ENCODE measurements at regions not wholly inside any gene's neighbourhood (a gene's known extent, or its start where the extent isn't known, plus 50 kb on each side); places are given as distances from the start of the nearest gene placed in this dataset.

DNA sequence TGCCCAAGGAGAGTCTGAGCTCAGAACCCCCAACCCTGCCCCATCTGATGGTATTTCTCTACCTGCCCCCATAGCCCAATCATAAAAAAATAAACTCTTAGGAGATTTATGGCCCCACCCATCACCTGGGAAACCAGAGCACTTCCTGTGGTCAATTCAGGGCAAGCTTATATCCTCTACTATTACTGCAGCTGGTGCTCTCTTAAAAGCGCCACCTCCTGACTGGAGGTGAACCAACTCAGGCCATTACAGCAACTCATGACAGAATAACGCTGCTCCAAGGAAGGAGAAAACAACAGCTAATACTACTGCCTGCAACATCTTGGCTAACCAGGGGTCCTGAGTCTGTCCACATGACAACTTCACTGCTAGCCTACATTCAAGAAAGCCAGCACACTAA is 195.7 kb downstream of the MTCL1 start:
- no peak overlapping the region for H3K27ac ChIP-seq (ENCODE audit: low read length)
- DNase-seq (ENCODE audit: low read depth, low spot score) (no peak), ATAC-seq (no peak)
- in situ Hi-C loops (cut with HindIII; ENCODE audit: low pct_unique_long_range_greater_than_20kb, low sequenced_read_pairs) (no loop called here), intact Hi-C loops (cut with micrococcal nuclease; ENCODE audit: unreplicated experiment) (no loop called here)
- no peak overlapping the region for H3K4me3 ChIP-seq (ENCODE audit: low read depth in 2 of 2, low read length in 2 of 2)
- no peaks in the 10 kb centered on the region for H3K4me1 ChIP-seq (ENCODE audit: control insufficient read depth, insufficient read depth, low read length)
- peaks cover 3% of the 10 kb centered on the region; the same call in 1 of the 2 replicates for H3K9me3 ChIP-seq (ENCODE audit: control insufficient read depth, insufficient read depth, low read depth, low read length)
- CTCF ChIA-PET: no interaction called here
- no peaks in the 10 kb centered on the region for H3K36me3 ChIP-seq (ENCODE audit: control insufficient read depth, insufficient read depth, low read length)
- POLR2A ChIA-PET: no interaction called here
- no TSS peak for BruUV-seq (replicated peaks)
- no peaks in the 10 kb centered on the region for H3K27me3 ChIP-seq (ENCODE audit: control insufficient read depth, insufficient read depth, low read length)
- TF ChIP-seq TCF7L2 (IDR thresholded peaks at IDR 0.05; ENCODE audit: low read depth, low read length) (no peak), SIN3A (IDR thresholded peaks at IDR 0.05; ENCODE audit: borderline replicate concordance, insufficient read depth, low read depth, low read length) (no peak), POLR2AphosphoS5 (IDR thresholded peaks at IDR 0.05; ENCODE audit: low read depth, low read length) (no peak)
- TF ChIP-seq, protein P1, sequence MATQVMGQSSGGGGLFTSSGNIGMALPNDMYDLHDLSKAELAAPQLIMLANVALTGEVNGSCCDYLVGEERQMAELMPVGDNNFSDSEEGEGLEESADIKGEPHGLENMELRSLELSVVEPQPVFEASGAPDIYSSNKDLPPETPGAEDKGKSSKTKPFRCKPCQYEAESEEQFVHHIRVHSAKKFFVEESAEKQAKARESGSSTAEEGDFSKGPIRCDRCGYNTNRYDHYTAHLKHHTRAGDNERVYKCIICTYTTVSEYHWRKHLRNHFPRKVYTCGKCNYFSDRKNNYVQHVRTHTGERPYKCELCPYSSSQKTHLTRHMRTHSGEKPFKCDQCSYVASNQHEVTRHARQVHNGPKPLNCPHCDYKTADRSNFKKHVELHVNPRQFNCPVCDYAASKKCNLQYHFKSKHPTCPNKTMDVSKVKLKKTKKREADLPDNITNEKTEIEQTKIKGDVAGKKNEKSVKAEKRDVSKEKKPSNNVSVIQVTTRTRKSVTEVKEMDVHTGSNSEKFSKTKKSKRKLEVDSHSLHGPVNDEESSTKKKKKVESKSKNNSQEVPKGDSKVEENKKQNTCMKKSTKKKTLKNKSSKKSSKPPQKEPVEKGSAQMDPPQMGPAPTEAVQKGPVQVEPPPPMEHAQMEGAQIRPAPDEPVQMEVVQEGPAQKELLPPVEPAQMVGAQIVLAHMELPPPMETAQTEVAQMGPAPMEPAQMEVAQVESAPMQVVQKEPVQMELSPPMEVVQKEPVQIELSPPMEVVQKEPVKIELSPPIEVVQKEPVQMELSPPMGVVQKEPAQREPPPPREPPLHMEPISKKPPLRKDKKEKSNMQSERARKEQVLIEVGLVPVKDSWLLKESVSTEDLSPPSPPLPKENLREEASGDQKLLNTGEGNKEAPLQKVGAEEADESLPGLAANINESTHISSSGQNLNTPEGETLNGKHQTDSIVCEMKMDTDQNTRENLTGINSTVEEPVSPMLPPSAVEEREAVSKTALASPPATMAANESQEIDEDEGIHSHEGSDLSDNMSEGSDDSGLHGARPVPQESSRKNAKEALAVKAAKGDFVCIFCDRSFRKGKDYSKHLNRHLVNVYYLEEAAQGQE (IDR thresholded peaks at IDR 0.05; ENCODE audit: insufficient read depth in 1 of 2, low read depth in 2 of 2, low read length in 1 of 2): no peak
- TF ChIP-seq, protein P2, sequence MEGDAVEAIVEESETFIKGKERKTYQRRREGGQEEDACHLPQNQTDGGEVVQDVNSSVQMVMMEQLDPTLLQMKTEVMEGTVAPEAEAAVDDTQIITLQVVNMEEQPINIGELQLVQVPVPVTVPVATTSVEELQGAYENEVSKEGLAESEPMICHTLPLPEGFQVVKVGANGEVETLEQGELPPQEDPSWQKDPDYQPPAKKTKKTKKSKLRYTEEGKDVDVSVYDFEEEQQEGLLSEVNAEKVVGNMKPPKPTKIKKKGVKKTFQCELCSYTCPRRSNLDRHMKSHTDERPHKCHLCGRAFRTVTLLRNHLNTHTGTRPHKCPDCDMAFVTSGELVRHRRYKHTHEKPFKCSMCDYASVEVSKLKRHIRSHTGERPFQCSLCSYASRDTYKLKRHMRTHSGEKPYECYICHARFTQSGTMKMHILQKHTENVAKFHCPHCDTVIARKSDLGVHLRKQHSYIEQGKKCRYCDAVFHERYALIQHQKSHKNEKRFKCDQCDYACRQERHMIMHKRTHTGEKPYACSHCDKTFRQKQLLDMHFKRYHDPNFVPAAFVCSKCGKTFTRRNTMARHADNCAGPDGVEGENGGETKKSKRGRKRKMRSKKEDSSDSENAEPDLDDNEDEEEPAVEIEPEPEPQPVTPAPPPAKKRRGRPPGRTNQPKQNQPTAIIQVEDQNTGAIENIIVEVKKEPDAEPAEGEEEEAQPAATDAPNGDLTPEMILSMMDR (IDR thresholded peaks at IDR 0.05): no peak

DNA sequence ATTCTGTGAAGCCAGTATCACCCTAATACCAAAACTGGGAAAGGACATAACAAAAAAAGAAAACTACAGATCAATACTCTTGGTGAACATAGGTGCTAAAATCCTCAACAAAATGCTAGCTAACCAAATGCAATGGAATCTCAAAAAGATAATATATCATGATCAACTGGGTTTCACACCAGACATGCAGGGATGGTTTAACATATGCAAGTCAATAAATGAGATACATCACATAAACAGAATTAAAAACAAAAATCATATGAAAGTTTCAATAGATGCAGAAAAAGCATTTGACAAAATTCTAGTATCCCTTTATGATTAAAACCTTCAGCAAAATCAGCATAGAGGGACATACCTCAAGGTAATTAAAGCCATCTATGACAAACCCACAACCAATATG is 198.2 kb upstream of the NDUFV2 start:
- Histone ChIP-seq H3K4me1 (ENCODE audit: control insufficient read depth, insufficient read depth, low read length) (no peaks in the 10 kb centered on the region), H3K4me3 (ENCODE audit: low read depth in 2 of 2, low read length in 2 of 2) (no peak overlapping the region), H3K36me3 (ENCODE audit: control insufficient read depth, insufficient read depth, low read length) (no peaks in the 10 kb centered on the region), H3K9me3 (ENCODE audit: control insufficient read depth, insufficient read depth, low read depth, low read length) (no peaks in the 10 kb centered on the region; the same call in 1 of the 2 replicates), H3K27ac (ENCODE audit: low read length) (no peak overlapping the region), H3K27me3 (ENCODE audit: control insufficient read depth, insufficient read depth, low read length) (no peaks in the 10 kb centered on the region)
- CTCF ChIA-PET: no interaction called here
- POLR2A ChIA-PET: no interaction called here
- ATAC-seq: no peak
- DNase-seq (ENCODE audit: low read depth, low spot score): no peak
- intact Hi-C loops (cut with micrococcal nuclease; ENCODE audit: unreplicated experiment): no loop called here
- in situ Hi-C loops (cut with HindIII; ENCODE audit: low pct_unique_long_range_greater_than_20kb, low sequenced_read_pairs): no loop called here
- TF ChIP-seq POLR2AphosphoS5 (IDR thresholded peaks at IDR 0.05; ENCODE audit: low read depth, low read length) (no peak), TCF7L2 (IDR thresholded peaks at IDR 0.05; ENCODE audit: low read depth, low read length) (no peak), SIN3A (IDR thresholded peaks at IDR 0.05; ENCODE audit: borderline replicate concordance, insufficient read depth, low read depth, low read length) (no peak)
- TF ChIP-seq, protein P1 (IDR thresholded peaks at IDR 0.05; ENCODE audit: insufficient read depth in 1 of 2, low read depth in 2 of 2, low read length in 1 of 2): no peak
- TF ChIP-seq, protein P2 (IDR thresholded peaks at IDR 0.05): no peak
- BruUV-seq (replicated peaks): no TSS peak

All from Panc1 (cell line).